ENCODE measurements at regions not wholly inside any gene's neighbourhood (a gene's known extent, or its start where the extent isn't known, plus 50 kb on each side); places are given as distances from the start of the nearest gene placed in this dataset.

DNA sequence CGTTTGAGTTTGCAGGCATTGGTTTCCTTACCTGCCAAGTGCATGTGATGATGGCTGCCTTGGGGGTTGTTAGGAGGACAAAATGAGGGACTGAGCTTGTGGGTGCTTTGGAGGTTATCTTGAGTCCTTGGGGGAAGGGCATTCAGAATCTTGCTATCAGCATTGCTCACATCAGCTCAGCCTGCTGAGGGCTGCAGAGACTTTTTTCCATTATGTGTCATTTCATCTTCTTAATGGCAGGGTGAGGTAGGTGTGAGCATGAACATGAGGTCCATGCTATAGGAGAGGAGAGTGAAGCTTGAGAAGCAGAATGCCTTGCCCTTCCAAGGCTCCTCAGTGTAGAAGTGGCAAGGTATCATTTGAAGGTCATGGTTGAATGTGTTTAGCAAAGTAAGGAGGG lies 112.3 kb downstream of the MIAT start:
- TF ChIP-seq, protein P1, sequence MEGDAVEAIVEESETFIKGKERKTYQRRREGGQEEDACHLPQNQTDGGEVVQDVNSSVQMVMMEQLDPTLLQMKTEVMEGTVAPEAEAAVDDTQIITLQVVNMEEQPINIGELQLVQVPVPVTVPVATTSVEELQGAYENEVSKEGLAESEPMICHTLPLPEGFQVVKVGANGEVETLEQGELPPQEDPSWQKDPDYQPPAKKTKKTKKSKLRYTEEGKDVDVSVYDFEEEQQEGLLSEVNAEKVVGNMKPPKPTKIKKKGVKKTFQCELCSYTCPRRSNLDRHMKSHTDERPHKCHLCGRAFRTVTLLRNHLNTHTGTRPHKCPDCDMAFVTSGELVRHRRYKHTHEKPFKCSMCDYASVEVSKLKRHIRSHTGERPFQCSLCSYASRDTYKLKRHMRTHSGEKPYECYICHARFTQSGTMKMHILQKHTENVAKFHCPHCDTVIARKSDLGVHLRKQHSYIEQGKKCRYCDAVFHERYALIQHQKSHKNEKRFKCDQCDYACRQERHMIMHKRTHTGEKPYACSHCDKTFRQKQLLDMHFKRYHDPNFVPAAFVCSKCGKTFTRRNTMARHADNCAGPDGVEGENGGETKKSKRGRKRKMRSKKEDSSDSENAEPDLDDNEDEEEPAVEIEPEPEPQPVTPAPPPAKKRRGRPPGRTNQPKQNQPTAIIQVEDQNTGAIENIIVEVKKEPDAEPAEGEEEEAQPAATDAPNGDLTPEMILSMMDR (conservative IDR thresholded peaks at IDR 0.05; ENCODE audit: low read depth, low read length): no peak
- no peak for TF ChIP-seq EZH2 (IDR thresholded peaks at IDR 0.05; ENCODE audit: borderline replicate concordance, low read depth, low read length, poor library complexity, severe bottlenecking)

All from A673 (cell line).